CD4-positive, alpha-beta T cell treated with Interleukin-15 for 4 hours (primary cell): ENCODE measurements at regions not wholly inside any gene's neighbourhood (a gene's known extent, or its start where the extent isn't known, plus 50 kb on each side); places are given as distances from the start of the nearest gene placed in this dataset.

Source experiments
- DNase-seq: peaks from one replicate; pipeline ENCODE4 v3.0.0-alpha.2; 2020; ENCODE audit warnings: low spot score

- no peak for DNase-seq
Measured at GRCh38 chr5:103498800-103499551, 63.6 kb downstream of the NUDT12 start.

- DNase-seq = no peak
Measured at GRCh38 chr5:103498211-103498610, 64.4 kb downstream of the NUDT12 start.

- no peak for DNase-seq
Measured at GRCh38 chr5:103497781-103498180, 64.8 kb downstream of the NUDT12 start.

GRCh38 chr5:103490030-103490739, 72.4 kb downstream of the NUDT12 start:
- DNase-seq = no peak

GRCh38 chr5:103489307-103489706, 73.3 kb downstream of the NUDT12 start:
- DNase-seq = no peak

GRCh38 chr5:103487822-103488493, 74.6 kb downstream of the NUDT12 start:
- no peak for DNase-seq

- DNase-seq = no peak
Measured at GRCh38 chr5:103487218-103487617, 75.4 kb downstream of the NUDT12 start.

- no peak for DNase-seq
Measured at GRCh38 chr5:103486739-103487138, 75.8 kb downstream of the NUDT12 start.

- no peak for DNase-seq
Measured at GRCh38 chr5:103480246-103480645, 82.3 kb downstream of the NUDT12 start.

- DNase-seq = no peak
Measured at GRCh38 chr5:103477678-103478077, 84.9 kb downstream of the NUDT12 start.

GRCh38 chr5:103476811-103477210, 85.8 kb downstream of the NUDT12 start:
- no peak for DNase-seq

- DNase-seq = peak; percentile 25
Measured at GRCh38 chr5:103475629-103476240, 86.9 kb downstream of the NUDT12 start.

- DNase-seq = no peak
Measured at GRCh38 chr5:103474677-103475076, 87.9 kb downstream of the NUDT12 start.

GRCh38 chr5:103473725-103474124, 88.9 kb downstream of the NUDT12 start:
- no peak for DNase-seq

- no peak for DNase-seq
Measured at GRCh38 chr5:103472830-103473229, 89.8 kb downstream of the NUDT12 start.

- DNase-seq = no peak
Measured at GRCh38 chr5:103472265-103472664, 90.3 kb downstream of the NUDT12 start.

GRCh38 chr5:103469288-103470040, 93.1 kb downstream of the NUDT12 start:
- no peak for DNase-seq

GRCh38 chr5:103467831-103468230, 94.8 kb downstream of the NUDT12 start:
- no peak for DNase-seq

GRCh38 chr5:103466495-103466894, 96.1 kb downstream of the NUDT12 start:
- no peak for DNase-seq

- no peak for DNase-seq
Measured at GRCh38 chr5:103465891-103466290, 96.7 kb downstream of the NUDT12 start.

GRCh38 chr5:103464835-103465484, 97.6 kb downstream of the NUDT12 start:
- DNase-seq = no peak
